ENCODE measurements at regions not wholly inside any gene's neighbourhood (a gene's known extent, or its start where the extent isn't known, plus 50 kb on each side); places are given as distances from the start of the nearest gene placed in this dataset.
A peak's percentile ranks its signal among the peaks of the same experiment; 100 is the strongest.

DNA sequence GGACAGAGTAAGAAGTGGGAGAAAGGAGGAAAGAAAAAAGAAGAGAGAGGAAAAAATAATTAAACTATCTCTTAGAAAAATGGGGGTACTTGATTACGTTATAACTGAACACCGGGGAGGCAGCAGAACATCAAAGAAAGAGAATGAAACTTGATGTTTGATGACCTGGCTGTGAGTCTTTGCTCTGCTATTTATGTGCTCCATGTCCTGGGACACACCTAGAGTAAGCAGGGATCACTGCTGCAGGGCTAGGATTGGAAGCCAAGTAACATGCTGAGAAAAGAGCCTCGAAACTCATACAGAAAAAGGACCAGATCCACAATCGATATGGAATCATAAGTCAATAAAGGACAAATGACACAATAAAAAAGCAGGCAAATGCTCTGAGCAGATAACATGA, 56.7 kb upstream of the COL13A1 start:
- Histone ChIP-seq H3K4me3 (ENCODE audit: low read depth, low read length) (no peak overlapping the region), H3K36me3 (ENCODE audit: control insufficient read depth, insufficient read depth, low read length) (no peaks in the 10 kb centered on the region), H3K27me3 (ENCODE audit: control insufficient read depth, insufficient read depth, low read length) (no peaks in the 10 kb centered on the region), H3K27ac (ENCODE audit: insufficient read depth, low read length, poor library complexity, severe bottlenecking) (no peak overlapping the region), H3K4me1 (ENCODE audit: control insufficient read depth, insufficient read depth, low read length, poor library complexity, severe bottlenecking) (no peaks in the 10 kb centered on the region), H3K9me3 (ENCODE audit: control insufficient read depth in 2 of 2, low read length in 2 of 2) (no peaks in the 10 kb centered on the region)
- no peaks in the 10 kb centered on the region for H3K9me3 Mint-ChIP-seq
- H3K4me3 Mint-ChIP-seq: no peak overlapping the region
- DNase-seq: no peak
- ATAC-seq (ENCODE audit: low read depth in 2 of 2): no peak
- peaks cover 9% of the 10 kb centered on the region for H3K27me3 Mint-ChIP-seq
- H3K27ac Mint-ChIP-seq: peak overlapping the region in 1 of 3 donors; percentile 1
- no peaks in the 10 kb centered on the region for H3K36me3 Mint-ChIP-seq
- no peaks in the 10 kb centered on the region for H3K4me1 Mint-ChIP-seq

GRCh38 chr10:69745698-69746097, 56.0 kb upstream of the COL13A1 start:
- no peaks in the 10 kb centered on the region for H3K4me1 Mint-ChIP-seq
- H3K4me3 Mint-ChIP-seq: no peak overlapping the region
- H3K9me3 Mint-ChIP-seq: no peaks in the 10 kb centered on the region
- H3K9me3 ChIP-seq (ENCODE audit: control insufficient read depth in 2 of 2, low read length in 2 of 2): no peaks in the 10 kb centered on the region
- no peaks in the 10 kb centered on the region for H3K4me1 ChIP-seq (ENCODE audit: control insufficient read depth, insufficient read depth, low read length, poor library complexity, severe bottlenecking)
- H3K27me3 ChIP-seq (ENCODE audit: control insufficient read depth, insufficient read depth, low read length): no peaks in the 10 kb centered on the region
- no peak overlapping the region for H3K4me3 ChIP-seq (ENCODE audit: low read depth, low read length)
- H3K36me3 Mint-ChIP-seq: no peaks in the 10 kb centered on the region
- no peak overlapping the region for H3K27ac ChIP-seq (ENCODE audit: insufficient read depth, low read length, poor library complexity, severe bottlenecking)
- no peaks in the 10 kb centered on the region for H3K36me3 ChIP-seq (ENCODE audit: control insufficient read depth, insufficient read depth, low read length)
- DNase-seq: no peak
- no peak for ATAC-seq (ENCODE audit: low read depth in 2 of 2)
- H3K27me3 Mint-ChIP-seq: peaks cover 9% of the 10 kb centered on the region
- no peak overlapping the region for H3K27ac Mint-ChIP-seq

DNA sequence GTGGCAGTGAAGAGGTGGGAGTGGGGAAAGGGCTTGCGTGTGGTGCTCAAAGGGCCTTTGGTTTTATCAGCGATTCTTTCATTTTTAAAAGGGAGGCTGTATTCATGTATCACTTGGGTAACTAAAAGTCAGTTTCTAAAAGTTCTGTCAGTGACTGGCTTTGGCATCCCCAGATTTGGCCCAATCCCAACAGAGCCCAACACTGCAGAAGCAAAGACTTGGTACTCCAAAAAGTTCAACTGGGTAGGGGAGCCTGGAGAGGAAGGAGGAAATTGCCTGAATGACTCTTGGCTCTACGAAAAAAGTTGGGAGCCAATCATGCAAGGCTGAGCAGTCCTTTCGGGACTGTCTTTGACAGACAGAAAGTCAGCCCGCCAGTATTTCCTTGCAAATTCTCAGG, 54.5 kb upstream of the COL13A1 start:
- no peak for ATAC-seq (ENCODE audit: low read depth in 2 of 2)
- H3K4me1 ChIP-seq (ENCODE audit: control insufficient read depth, insufficient read depth, low read length, poor library complexity, severe bottlenecking): no peaks in the 10 kb centered on the region
- H3K4me3 ChIP-seq (ENCODE audit: low read depth, low read length): no peak overlapping the region
- Mint-ChIP-seq H3K36me3 (no peaks in the 10 kb centered on the region), H3K27ac (no peak overlapping the region), H3K27me3 (peaks cover 13% of the 10 kb centered on the region), H3K4me1 (no peaks in the 10 kb centered on the region), H3K4me3 (no peak overlapping the region), H3K9me3 (peaks cover 0 to 3% (median 0%) of the 10 kb centered on the region in 7 donors)
- H3K36me3 ChIP-seq (ENCODE audit: control insufficient read depth, insufficient read depth, low read length): no peaks in the 10 kb centered on the region
- no peaks in the 10 kb centered on the region for H3K27me3 ChIP-seq (ENCODE audit: control insufficient read depth, insufficient read depth, low read length)
- no peak for DNase-seq
- H3K27ac ChIP-seq (ENCODE audit: insufficient read depth, low read length, poor library complexity, severe bottlenecking): no peak overlapping the region
- H3K9me3 ChIP-seq (ENCODE audit: control insufficient read depth in 2 of 2, low read length in 2 of 2): no peaks in the 10 kb centered on the region

- H3K4me1 ChIP-seq (ENCODE audit: control insufficient read depth, insufficient read depth, low read length, poor library complexity, severe bottlenecking): no peaks in the 10 kb centered on the region
- no peaks in the 10 kb centered on the region for H3K9me3 ChIP-seq (ENCODE audit: control insufficient read depth in 2 of 2, low read length in 2 of 2)
- Mint-ChIP-seq H3K27me3 (peaks cover 14% of the 10 kb centered on the region), H3K4me3 (no peak overlapping the region), H3K27ac (no peak overlapping the region), H3K9me3 (peaks cover 0 to 3% (median 0%) of the 10 kb centered on the region in 7 donors), H3K4me1 (no peaks in the 10 kb centered on the region), H3K36me3 (no peaks in the 10 kb centered on the region)
- H3K36me3 ChIP-seq (ENCODE audit: control insufficient read depth, insufficient read depth, low read length): no peaks in the 10 kb centered on the region
- no peak overlapping the region for H3K4me3 ChIP-seq (ENCODE audit: low read depth, low read length)
- no peak overlapping the region for H3K27ac ChIP-seq (ENCODE audit: insufficient read depth, low read length, poor library complexity, severe bottlenecking)
- ATAC-seq (ENCODE audit: low read depth in 2 of 2) (no peak), DNase-seq (no peak)
- peaks cover 1% of the 10 kb centered on the region for H3K27me3 ChIP-seq (ENCODE audit: control insufficient read depth, insufficient read depth, low read length)
Observed at GRCh38 chr10:69748621-69749020, 53.1 kb upstream of the COL13A1 start.

DNA sequence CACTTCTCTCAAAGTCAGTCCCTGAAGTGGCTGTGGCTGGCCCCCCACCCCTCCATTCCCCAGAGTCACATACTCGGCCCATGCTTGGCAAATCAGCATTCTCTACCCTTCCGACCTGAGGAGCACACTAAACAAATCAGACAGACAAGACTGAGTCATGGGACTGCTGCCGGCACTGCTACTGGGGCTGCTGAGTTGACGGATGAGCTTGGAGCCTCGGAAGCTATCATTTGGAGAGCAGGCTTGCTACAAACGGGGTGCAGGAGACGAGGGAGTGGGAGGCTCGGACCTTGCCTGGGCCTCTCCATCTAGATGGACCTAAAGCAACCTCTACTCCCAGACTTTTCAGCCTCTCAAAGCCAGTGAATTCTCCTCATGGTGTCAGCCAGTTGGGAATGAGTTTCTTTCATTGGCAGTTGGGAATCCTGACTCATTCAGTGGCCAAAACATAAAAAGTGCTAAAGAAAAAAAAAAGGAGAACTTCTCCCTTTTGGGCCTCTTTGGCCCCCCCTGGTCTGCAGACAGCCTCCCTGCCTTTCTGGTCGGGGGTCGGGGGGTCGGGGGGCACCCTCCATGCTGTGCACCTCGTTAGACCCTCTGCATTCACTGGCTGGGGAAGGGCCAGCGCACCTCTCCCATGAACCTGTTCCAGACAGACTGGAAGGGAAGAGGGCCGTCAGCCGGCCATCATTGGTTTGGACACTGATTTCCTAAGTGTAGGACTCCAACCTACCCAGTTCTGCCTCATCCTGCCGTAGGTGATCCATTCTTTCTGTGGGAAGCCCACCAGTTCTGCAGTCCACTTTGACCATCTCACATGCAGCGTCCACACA, 52.3 kb upstream of the COL13A1 start:
- peaks cover 8% of the 10 kb centered on the region for H3K27me3 Mint-ChIP-seq
- no peak for ATAC-seq (ENCODE audit: low read depth in 2 of 2)
- H3K9me3 Mint-ChIP-seq: peaks cover 0 to 3% (median 0%) of the 10 kb centered on the region in 7 donors

DNA sequence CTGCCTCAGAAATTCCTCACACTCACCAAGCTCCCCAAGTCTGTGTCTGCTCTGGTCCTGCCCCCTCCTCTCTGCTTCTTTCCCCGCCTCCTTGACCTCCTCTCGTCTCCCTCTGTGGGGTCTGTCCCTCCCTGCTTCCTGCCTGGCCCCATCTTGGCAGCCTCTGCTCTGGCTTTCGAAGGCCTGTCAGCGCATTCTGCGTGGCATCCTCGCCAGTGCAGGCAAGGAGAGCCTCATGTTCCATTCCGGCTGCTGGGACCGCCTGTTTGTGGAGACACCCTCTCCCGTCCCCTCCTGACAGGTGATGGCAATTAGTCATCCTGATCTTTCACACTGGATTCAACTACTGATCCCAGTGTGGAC, 51.7 kb upstream of the COL13A1 start:
- Mint-ChIP-seq H3K4me1 (no peaks in the 10 kb centered on the region), H3K4me3 (no peak overlapping the region), H3K9me3 (peaks cover 0 to 3% (median 0%) of the 10 kb centered on the region in 7 donors), H3K36me3 (no peaks in the 10 kb centered on the region), H3K27ac (no peak overlapping the region), H3K27me3 (peaks cover 5% of the 10 kb centered on the region)
- H3K4me3 ChIP-seq (ENCODE audit: low read depth, low read length): no peak overlapping the region
- DNase-seq (no peak), ATAC-seq (ENCODE audit: low read depth in 2 of 2) (no peak)
- H3K27ac ChIP-seq (ENCODE audit: insufficient read depth, low read length, poor library complexity, severe bottlenecking): no peak overlapping the region
- no peaks in the 10 kb centered on the region for H3K9me3 ChIP-seq (ENCODE audit: control insufficient read depth in 2 of 2, low read length in 2 of 2)
- H3K4me1 ChIP-seq (ENCODE audit: control insufficient read depth, insufficient read depth, low read length, poor library complexity, severe bottlenecking): no peaks in the 10 kb centered on the region
- peaks cover 1% of the 10 kb centered on the region for H3K27me3 ChIP-seq (ENCODE audit: control insufficient read depth, insufficient read depth, low read length)
- H3K36me3 ChIP-seq (ENCODE audit: control insufficient read depth, insufficient read depth, low read length): no peaks in the 10 kb centered on the region

More for the DNA sequence above, 52.3 kb upstream of the COL13A1 start:
- no peaks in the 10 kb centered on the region for H3K4me1 ChIP-seq (ENCODE audit: control insufficient read depth, insufficient read depth, low read length, poor library complexity, severe bottlenecking)
- no peak overlapping the region for H3K27ac ChIP-seq (ENCODE audit: insufficient read depth, low read length, poor library complexity, severe bottlenecking)
- H3K27me3 ChIP-seq (ENCODE audit: control insufficient read depth, insufficient read depth, low read length): peaks cover 1% of the 10 kb centered on the region
- no peaks in the 10 kb centered on the region for H3K36me3 Mint-ChIP-seq
- no peak overlapping the region for H3K4me3 Mint-ChIP-seq
- H3K4me3 ChIP-seq (ENCODE audit: low read depth, low read length): no peak overlapping the region
- no peaks in the 10 kb centered on the region for H3K36me3 ChIP-seq (ENCODE audit: control insufficient read depth, insufficient read depth, low read length)
- H3K27ac Mint-ChIP-seq: no peak overlapping the region
- DNase-seq: no peak
- no peaks in the 10 kb centered on the region for H3K4me1 Mint-ChIP-seq
- no peaks in the 10 kb centered on the region for H3K9me3 ChIP-seq (ENCODE audit: control insufficient read depth in 2 of 2, low read length in 2 of 2)

- ATAC-seq (ENCODE audit: low read depth in 2 of 2) (no peak), DNase-seq (no peak)
- Histone ChIP-seq H3K4me3 (ENCODE audit: low read depth, low read length) (no peak overlapping the region), H3K27me3 (ENCODE audit: control insufficient read depth, insufficient read depth, low read length) (peaks cover 1% of the 10 kb centered on the region), H3K36me3 (ENCODE audit: control insufficient read depth, insufficient read depth, low read length) (no peaks in the 10 kb centered on the region), H3K9me3 (ENCODE audit: control insufficient read depth in 2 of 2, low read length in 2 of 2) (no peaks in the 10 kb centered on the region), H3K4me1 (ENCODE audit: control insufficient read depth, insufficient read depth, low read length, poor library complexity, severe bottlenecking) (no peaks in the 10 kb centered on the region), H3K27ac (ENCODE audit: insufficient read depth, low read length, poor library complexity, severe bottlenecking) (no peak overlapping the region)
- H3K4me1 Mint-ChIP-seq: no peaks in the 10 kb centered on the region
- no peak overlapping the region for H3K27ac Mint-ChIP-seq
- H3K27me3 Mint-ChIP-seq: peaks cover 5% of the 10 kb centered on the region
- no peaks in the 10 kb centered on the region for H3K36me3 Mint-ChIP-seq
- H3K4me3 Mint-ChIP-seq: no peak overlapping the region
- peaks cover 0 to 3% (median 0%) of the 10 kb centered on the region in 7 donors for H3K9me3 Mint-ChIP-seq
Observed at GRCh38 chr10:69750725-69751124, 51.0 kb upstream of the COL13A1 start.

DNA sequence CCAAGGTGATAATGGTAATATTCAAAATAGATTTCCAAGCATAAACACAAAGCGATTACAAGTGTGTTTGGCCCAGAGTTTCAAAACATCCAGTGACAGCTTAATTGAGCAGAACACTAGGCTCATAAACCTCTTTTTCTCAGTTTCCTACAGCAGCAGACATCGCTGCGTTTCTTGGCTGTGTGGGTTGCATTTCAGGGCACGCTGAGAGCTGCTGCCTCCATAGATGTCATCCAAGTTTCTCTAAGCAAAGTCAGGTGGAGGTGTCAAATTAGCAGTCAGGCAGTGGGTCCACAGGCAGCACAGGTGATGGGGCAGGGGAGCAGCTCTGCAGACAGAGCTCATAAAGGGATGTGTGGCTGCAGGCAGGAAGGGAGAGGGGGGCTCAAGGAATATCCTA, 50.5 kb upstream of the COL13A1 start:
- Mint-ChIP-seq H3K27ac (no peak overlapping the region), H3K4me1 (no peaks in the 10 kb centered on the region), H3K9me3 (peaks cover 0 to 3% (median 0%) of the 10 kb centered on the region in 7 donors), H3K27me3 (peaks cover 5% of the 10 kb centered on the region), H3K36me3 (no peaks in the 10 kb centered on the region), H3K4me3 (no peak overlapping the region)
- no peak for DNase-seq
- Histone ChIP-seq H3K36me3 (ENCODE audit: control insufficient read depth, insufficient read depth, low read length) (no peaks in the 10 kb centered on the region), H3K4me3 (ENCODE audit: low read depth, low read length) (no peak overlapping the region), H3K27me3 (ENCODE audit: control insufficient read depth, insufficient read depth, low read length) (peaks cover 1% of the 10 kb centered on the region), H3K27ac (ENCODE audit: insufficient read depth, low read length, poor library complexity, severe bottlenecking) (no peak overlapping the region), H3K9me3 (ENCODE audit: control insufficient read depth in 2 of 2, low read length in 2 of 2) (no peaks in the 10 kb centered on the region), H3K4me1 (ENCODE audit: control insufficient read depth, insufficient read depth, low read length, poor library complexity, severe bottlenecking) (no peaks in the 10 kb centered on the region)
- no peak for ATAC-seq (ENCODE audit: low read depth in 2 of 2)
